Femur (tissue), 1 donor: ENCODE measurements at regions not wholly inside any gene's neighbourhood (a gene's known extent, or its start where the extent isn't known, plus 50 kb on each side); places are given as distances from the start of the nearest gene placed in this dataset.

Experiments
- DNase-seq: peaks from one replicate; pipeline ENCODE4 v3.0.0-alpha.2; 2017

- DNase-seq, result no peak
Observed at GRCh38 chr21:43316156-43316845, 110.6 kb downstream of the SIK1 start.

- DNase-seq, result no peak
Observed at GRCh38 chr21:43315244-43316137, 111.4 kb downstream of the SIK1 start.

GRCh38 chr21:43313939-43314405, 113.0 kb downstream of the SIK1 start:
- DNase-seq, result no peak

- DNase-seq, result no peak
Observed at GRCh38 chr21:43313221-43313938, 113.6 kb downstream of the SIK1 start.

- no peak for DNase-seq
Observed at GRCh38 chr21:43312751-43313169, 114.2 kb downstream of the SIK1 start.

- DNase-seq, result no peak
Observed at GRCh38 chr21:43312011-43312410, 114.9 kb downstream of the SIK1 start.

GRCh38 chr21:43311301-43311817, 115.6 kb downstream of the SIK1 start:
- DNase-seq, result no peak

GRCh38 chr21:43308815-43309283, 118.1 kb downstream of the SIK1 start:
- DNase-seq, result no peak

GRCh38 chr21:43308101-43308814, 118.7 kb downstream of the SIK1 start:
- DNase-seq, result no peak

- no peak for DNase-seq
Observed at GRCh38 chr21:43307677-43308070, 119.3 kb downstream of the SIK1 start.

- DNase-seq, result no peak
Observed at GRCh38 chr21:43306911-43307676, 119.8 kb downstream of the SIK1 start.

- DNase-seq, result no peak
Observed at GRCh38 chr21:43306391-43306790, 120.5 kb downstream of the SIK1 start.

- DNase-seq, result no peak
Observed at GRCh38 chr21:43305811-43306311, 121.1 kb downstream of the SIK1 start.

- no peak for DNase-seq
Observed at GRCh38 chr21:43305336-43305665, 121.6 kb downstream of the SIK1 start.

GRCh38 chr21:43304621-43305335, 122.2 kb downstream of the SIK1 start:
- DNase-seq, result no peak

- DNase-seq, result no peak
Observed at GRCh38 chr21:43304206-43304605, 122.7 kb downstream of the SIK1 start.

GRCh38 chr21:43303275-43304178, 123.4 kb downstream of the SIK1 start:
- no peak for DNase-seq

- no peak for DNase-seq
Observed at GRCh38 chr21:43302769-43303168, 124.2 kb downstream of the SIK1 start.

- DNase-seq, result no peak
Observed at GRCh38 chr21:43302062-43302700, 124.8 kb downstream of the SIK1 start.
